ENCODE measurements at regions not wholly inside any gene's neighbourhood (a gene's known extent, or its start where the extent isn't known, plus 50 kb on each side); places are given as distances from the start of the nearest gene placed in this dataset.

DNA sequence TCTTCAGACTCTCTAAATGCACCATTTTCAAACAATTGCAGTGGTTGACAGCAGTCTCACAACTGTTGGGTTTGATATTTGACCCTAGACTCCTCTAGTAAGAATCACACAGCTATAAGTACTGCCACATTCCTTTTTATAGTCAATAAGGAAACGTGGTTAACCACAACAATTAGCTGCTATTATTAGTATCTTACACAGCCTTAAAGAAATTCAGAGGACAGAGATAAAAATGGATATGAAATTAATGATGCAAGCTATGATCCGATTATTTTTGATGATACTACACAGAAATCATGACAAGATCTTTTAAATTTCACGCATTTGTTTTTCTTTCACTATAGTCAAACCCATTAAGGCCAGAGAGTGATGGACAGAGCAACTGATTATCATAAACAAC, 288.6 kb upstream of the C9orf72 start:
- H3K4me3 ChIP-seq (ENCODE audit: control insufficient read depth, low read depth, low read length) = no peak overlapping the region
- no peak for DNase-seq (ENCODE audit: low read depth)
- TF ChIP-seq CTCF (conservative IDR thresholded peaks at IDR 0.05; ENCODE audit: control insufficient read depth, insufficient read depth, low read depth, low read length) = no peak

DNA sequence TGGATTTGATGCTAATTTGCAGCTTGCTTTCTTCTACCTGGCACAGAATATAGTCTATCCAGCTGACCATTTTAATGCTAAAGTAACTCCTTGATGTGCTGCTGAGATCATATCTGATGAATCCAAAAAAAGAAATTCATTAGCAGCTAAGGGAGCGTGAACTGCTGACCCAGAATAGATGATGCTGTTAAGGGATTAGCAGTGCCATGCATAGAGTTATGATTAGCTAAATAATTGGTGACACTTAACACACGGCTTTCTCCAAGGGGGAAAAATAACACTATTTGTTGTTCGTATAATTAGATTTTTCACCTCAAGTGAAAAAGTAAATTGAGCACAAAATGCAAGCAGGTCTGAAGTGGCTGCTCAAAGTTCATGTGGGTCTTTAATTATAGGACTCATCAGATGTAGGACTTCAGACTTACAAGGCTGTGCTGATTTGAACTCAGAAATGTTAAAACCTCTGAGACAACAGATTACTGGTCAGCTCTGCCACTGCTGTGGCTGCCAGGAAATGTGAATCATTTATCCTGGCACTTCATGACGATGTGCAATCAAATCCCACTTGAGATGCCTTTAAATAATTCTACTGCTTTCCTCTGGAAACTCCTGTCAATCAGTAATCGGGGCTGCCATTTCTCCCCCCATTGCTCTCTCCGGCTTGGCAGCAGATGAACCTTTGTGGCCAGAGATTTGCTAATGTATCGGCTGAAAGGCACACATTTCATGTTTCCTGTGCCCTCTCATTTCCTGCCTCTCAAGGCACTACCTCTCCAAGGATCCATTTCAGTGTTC, 291.6 kb upstream of the C9orf72 start:
- no peak for TF ChIP-seq CTCF (conservative IDR thresholded peaks at IDR 0.05; ENCODE audit: control insufficient read depth, insufficient read depth, low read depth, low read length)
- DNase-seq (ENCODE audit: low read depth) = peak; percentile 18
- H3K4me3 ChIP-seq (ENCODE audit: control insufficient read depth, low read depth, low read length) = no peak overlapping the region

DNA sequence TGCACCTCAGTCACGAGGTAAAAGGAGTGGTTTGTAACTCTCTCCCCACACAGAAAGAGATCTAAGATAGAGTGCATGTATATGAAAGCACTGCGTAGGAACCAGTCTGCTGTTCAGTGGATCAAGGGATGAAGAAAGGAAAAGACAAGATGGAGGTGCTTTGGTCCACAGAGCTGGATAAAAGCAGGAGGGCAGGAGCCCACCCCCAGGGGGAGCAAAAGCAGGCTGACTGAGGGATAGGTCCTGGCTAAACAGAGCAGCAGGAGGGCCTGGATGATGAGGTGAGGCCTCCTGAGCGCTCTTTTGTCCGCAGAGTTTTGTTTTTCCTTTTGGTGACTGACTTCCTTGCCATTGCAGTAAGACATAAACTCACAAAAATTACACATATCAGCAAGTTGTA, 293.5 kb upstream of the C9orf72 start:
- TF ChIP-seq CTCF (conservative IDR thresholded peaks at IDR 0.05; ENCODE audit: control insufficient read depth, insufficient read depth, low read depth, low read length) = no peak
- H3K4me3 ChIP-seq (ENCODE audit: control insufficient read depth, low read depth, low read length) = no peak overlapping the region
- DNase-seq (ENCODE audit: low read depth) = no peak

GRCh38 chr9:27870404-27870803, 297.1 kb upstream of the C9orf72 start:
- peak; percentile 1 for DNase-seq (ENCODE audit: low read depth)
- TF ChIP-seq CTCF (conservative IDR thresholded peaks at IDR 0.05; ENCODE audit: control insufficient read depth, insufficient read depth, low read depth, low read length) = no peak
- H3K4me3 ChIP-seq (ENCODE audit: control insufficient read depth, low read depth, low read length) = no peak overlapping the region

DNA sequence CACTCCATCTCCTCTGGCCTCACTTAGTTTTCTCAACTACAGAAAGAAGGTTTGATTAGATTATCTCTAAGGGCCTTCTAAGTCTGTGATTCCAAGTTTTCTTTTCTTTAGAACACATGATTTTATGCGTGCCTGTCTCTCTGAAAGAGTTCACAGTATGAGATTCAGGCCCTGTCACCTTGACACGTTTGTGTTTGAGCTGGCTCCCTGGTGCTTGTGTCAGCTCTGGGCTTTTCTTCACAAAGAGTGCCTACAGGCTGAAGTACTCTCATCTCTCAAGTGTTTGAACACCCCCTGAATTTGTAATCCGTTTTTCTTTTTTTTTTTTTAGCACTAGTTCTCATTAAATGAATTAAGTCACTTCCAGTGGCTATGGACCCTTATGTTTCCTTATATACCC, 306.9 kb upstream of the C9orf72 start:
- no peak for TF ChIP-seq CTCF (conservative IDR thresholded peaks at IDR 0.05; ENCODE audit: control insufficient read depth, insufficient read depth, low read depth, low read length)
- DNase-seq (ENCODE audit: low read depth) = no peak
- no peak overlapping the region for H3K4me3 ChIP-seq (ENCODE audit: control insufficient read depth, low read depth, low read length)

- TF ChIP-seq CTCF (conservative IDR thresholded peaks at IDR 0.05; ENCODE audit: control insufficient read depth, insufficient read depth, low read depth, low read length) = no peak
- no peak overlapping the region for H3K4me3 ChIP-seq (ENCODE audit: control insufficient read depth, low read depth, low read length)
- no peak for DNase-seq (ENCODE audit: low read depth)
Observed at GRCh38 chr9:27880635-27881034, 307.4 kb upstream of the C9orf72 start.
